IPS-20b (cell line): ENCODE measurements at regions not wholly inside any gene's neighbourhood (a gene's known extent, or its start where the extent isn't known, plus 50 kb on each side); places are given as distances from the start of the nearest gene placed in this dataset.
"Not testable (repeated sequence)": the region's sequence is repeated elsewhere in the genome, so short reads cannot be mapped to it uniquely, and the experiment has no call there.

Experiments used
- H3K27ac ChIP-seq: one replicate; pipeline ENCODE4 v1.5.1; 2013; ENCODE audit warnings: low read length
- H3K27me3 ChIP-seq: 2 replicates; pipeline ENCODE4 v1.6.1; 2013; ENCODE audit warnings: mild to moderate bottlenecking, low read length, inconsistent platforms; ENCODE audit not compliant: insufficient read depth
- H3K36me3 ChIP-seq: 2 replicates; pipeline ENCODE4 v1.6.1; 2013; ENCODE audit warnings: low read depth, mild to moderate bottlenecking, inconsistent platforms, low read length, moderate library complexity; ENCODE audit not compliant: insufficient read depth
- H3K4me1 ChIP-seq: 2 replicates; pipeline ENCODE4 v1.6.1; 2013; ENCODE audit warnings: mild to moderate bottlenecking, control low read depth, inconsistent platforms, low read length, moderate library complexity; ENCODE audit not compliant: insufficient read depth
- H3K4me3 ChIP-seq: 2 replicates; pipeline ENCODE4 v1.5.1; 2013; ENCODE audit warnings: mild to moderate bottlenecking, low read length, inconsistent platforms
- H3K9ac ChIP-seq: 2 replicates; pipeline ENCODE4 v1.6.1; 2013; ENCODE audit warnings: low read depth, mild to moderate bottlenecking, inconsistent platforms, low read length, moderate library complexity
- H3K9me3 ChIP-seq: 2 replicates; pipeline ENCODE4 v1.6.1; 2013; ENCODE audit warnings: mild to moderate bottlenecking, low read depth, low read length, inconsistent platforms; ENCODE audit not compliant: insufficient read depth

DNA sequence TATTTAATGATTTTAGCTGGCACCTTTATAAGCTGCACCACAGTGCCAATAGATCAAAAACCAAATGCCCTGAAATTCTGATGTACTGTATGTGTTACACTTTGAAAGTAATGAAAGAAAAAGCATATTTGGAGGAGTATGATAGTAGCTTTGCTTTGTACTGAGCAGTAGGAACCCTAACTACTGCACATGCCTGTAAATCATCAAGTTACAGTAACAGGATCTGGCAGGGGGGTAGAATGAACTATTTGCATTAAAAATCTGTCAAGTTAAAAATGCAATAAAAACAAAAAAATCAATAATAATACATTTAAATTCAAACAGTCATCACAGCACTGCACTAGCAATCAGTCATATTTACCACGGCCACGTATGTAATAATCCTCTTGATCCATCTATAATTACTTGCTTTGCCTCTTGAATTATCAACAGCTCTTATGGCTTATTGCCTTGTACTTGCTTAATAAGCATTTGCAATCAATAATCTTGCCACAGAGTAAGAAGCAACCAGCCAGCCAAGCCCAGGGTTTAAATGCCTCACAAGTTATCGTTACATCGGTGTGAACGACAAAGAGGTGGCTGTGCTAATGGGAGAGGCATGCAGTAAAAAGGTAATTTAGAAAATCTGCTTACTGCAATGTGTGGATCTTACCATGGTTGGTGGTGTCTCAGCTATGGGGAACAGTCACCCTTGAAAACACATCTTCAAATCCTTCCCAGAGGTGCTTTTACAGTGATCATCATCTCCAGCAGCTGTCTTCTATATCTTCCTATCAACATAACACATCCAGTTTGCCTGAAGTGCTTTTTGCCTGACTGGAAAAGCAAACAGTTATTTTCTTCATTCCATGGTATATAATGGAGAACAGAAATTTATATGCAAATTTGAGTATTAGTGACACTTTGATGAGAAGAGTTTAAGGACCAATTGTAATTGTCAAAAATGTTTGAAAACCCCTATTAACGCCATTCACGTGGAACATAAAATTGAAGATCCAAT, 1812.1 kb upstream of the ADGRL3 start:
- H3K27ac ChIP-seq, result no peak overlapping the region
- no peaks in the 10 kb centered on the region for H3K4me1 ChIP-seq
- no peaks in the 10 kb centered on the region for H3K9me3 ChIP-seq
- no peak overlapping the region for H3K4me3 ChIP-seq
- H3K9ac ChIP-seq, result no peak overlapping the region
- no peaks in the 10 kb centered on the region for H3K36me3 ChIP-seq
- H3K27me3 ChIP-seq, result no peaks in the 10 kb centered on the region

DNA sequence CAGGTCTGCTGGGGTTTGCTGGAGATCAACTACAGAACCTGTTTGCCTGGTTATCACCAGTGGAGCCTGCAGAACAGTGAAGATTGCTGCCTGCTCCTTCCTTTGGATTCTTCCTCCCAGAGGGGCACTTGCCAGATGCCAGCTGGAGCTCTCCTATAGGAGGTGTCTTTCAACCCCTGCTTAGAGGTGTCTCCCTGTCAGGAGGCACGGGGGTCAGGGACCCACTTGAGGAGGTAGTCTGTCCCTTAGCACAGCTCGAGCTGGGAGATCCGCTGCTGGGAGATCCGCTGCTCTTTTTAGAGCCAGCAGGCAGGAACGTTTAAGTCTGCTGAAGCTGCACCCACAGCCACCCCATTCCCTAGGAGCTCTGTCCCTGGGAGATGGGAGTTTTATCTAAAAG, 1806.3 kb upstream of the ADGRL3 start:
- Histone ChIP-seq H3K9me3 (no peaks in the 10 kb centered on the region), H3K27me3 (no peaks in the 10 kb centered on the region), H3K4me1 (no peaks in the 10 kb centered on the region), H3K36me3 (no peaks in the 10 kb centered on the region), H3K4me3 (no peak overlapping the region), H3K9ac (no peak overlapping the region), H3K27ac (no peak overlapping the region)

DNA sequence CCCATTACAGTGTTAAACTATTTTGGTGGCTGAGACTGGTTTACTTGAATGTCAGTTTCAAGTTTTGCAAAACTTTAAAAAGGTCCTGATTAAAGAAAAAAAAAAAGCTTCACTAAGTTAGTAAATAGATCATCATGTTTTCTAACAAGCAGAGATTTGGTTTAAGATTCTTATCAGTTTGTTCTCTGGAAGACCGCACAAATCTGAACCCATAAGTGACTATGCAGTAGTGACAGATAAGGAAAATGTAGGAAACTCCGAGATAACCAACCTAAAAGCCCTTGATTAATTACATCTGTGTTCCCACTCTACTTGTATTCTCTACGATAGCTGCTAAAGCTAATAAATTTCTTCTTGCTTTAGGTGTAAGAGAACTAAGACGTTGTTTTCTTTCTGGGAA, 1799.8 kb upstream of the ADGRL3 start:
- Histone ChIP-seq H3K27ac (no peak overlapping the region), H3K9ac (no peak overlapping the region), H3K9me3 (no peaks in the 10 kb centered on the region), H3K27me3 (no peaks in the 10 kb centered on the region), H3K36me3 (no peaks in the 10 kb centered on the region), H3K4me1 (no peaks in the 10 kb centered on the region), H3K4me3 (no peak overlapping the region)

DNA sequence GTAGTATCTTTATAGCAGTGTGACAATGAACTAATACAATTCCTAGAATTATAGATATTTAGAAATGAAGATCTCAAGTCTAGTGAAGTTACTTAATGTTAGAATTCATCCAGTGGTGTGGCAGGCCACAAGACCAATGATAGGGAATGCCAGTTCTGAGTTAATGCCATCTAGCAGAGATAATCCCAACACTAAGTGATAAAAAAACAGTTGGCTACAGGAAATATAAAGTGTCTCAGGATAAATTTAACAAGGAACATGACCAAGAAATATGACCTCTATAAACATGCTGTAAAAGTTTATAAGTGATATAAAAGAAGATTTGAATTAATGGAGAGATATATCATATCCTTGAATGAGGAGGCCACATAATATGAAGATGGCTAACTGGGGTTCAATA, 1790.5 kb upstream of the ADGRL3 start:
- Histone ChIP-seq H3K9ac (no peak overlapping the region), H3K9me3 (no peaks in the 10 kb centered on the region), H3K27ac (no peak overlapping the region), H3K36me3 (no peaks in the 10 kb centered on the region), H3K4me3 (no peak overlapping the region), H3K4me1 (no peaks in the 10 kb centered on the region), H3K27me3 (no peaks in the 10 kb centered on the region)

DNA sequence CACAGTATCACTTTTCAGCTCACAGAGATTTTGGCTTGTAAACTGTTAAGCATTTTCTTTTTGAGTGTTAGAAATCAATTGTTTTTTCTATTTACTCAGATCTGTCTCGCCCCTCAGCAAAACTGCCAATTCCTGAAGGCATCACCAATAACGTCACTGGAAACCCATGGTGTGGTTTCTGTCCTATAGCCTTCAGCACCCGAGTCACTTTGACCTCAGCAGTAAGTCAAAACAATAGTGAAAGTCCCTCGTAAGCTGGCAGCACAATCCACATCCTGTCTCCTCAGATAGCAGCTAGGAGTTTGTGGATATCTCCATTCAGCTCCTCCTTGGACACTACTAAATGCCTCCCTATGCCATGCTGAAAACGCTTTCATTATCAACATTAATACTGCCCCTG, 1787.4 kb upstream of the ADGRL3 start:
- H3K27me3 ChIP-seq, result no peaks in the 10 kb centered on the region
- no peaks in the 10 kb centered on the region; the same call in 1 of the 2 replicates for H3K4me1 ChIP-seq
- H3K4me3 ChIP-seq, result no peak overlapping the region
- H3K9me3 ChIP-seq, result no peaks in the 10 kb centered on the region
- no peaks in the 10 kb centered on the region for H3K36me3 ChIP-seq
- H3K27ac ChIP-seq, result no peak overlapping the region
- no peak overlapping the region for H3K9ac ChIP-seq

DNA sequence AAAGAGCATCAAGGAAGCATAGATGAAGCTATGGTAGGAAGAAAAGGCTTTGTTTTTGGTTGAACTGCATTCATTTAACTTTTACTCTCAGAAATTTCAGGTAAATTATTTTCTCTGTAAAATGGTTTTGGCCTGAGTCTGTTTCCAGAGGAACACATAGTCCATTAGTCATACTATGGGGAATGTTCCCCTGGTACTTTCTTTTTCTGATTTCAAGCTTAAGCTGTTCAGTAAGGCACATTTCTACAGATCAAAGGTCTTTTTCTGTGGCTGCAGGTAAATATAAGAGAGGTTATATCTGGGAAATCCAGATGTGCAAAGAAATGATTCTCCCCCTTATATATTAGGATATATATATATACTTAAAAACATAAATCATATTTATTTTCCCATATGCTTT, 1744.4 kb upstream of the ADGRL3 start:
- no peak overlapping the region for H3K4me3 ChIP-seq
- no peak overlapping the region for H3K9ac ChIP-seq
- no peak overlapping the region for H3K27ac ChIP-seq
- no peaks in the 10 kb centered on the region for H3K4me1 ChIP-seq
- no peaks in the 10 kb centered on the region for H3K36me3 ChIP-seq
- no peaks in the 10 kb centered on the region for H3K9me3 ChIP-seq
- H3K27me3 ChIP-seq, result no peaks in the 10 kb centered on the region

DNA sequence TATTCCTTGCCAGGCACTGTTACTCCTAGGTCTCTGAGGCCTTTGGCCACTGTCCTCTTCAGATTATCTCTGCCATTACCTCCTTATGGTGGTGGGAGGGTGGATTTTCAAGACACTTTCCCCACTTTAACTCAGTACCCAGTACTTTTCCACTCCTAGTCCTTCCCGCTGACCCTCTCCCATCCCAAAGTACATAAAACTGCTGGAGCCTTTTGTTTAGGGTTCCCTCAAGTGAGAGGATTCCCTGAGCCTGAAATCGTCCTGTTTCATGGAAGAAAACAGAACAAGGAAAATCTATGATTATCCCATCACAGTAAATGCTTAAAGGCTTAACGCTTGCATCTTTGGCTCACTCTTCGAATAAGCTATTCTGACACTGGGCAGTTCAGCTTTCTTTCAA, 1742.5 kb upstream of the ADGRL3 start:
- no peak overlapping the region for H3K27ac ChIP-seq
- H3K36me3 ChIP-seq, result no peaks in the 10 kb centered on the region

DNA sequence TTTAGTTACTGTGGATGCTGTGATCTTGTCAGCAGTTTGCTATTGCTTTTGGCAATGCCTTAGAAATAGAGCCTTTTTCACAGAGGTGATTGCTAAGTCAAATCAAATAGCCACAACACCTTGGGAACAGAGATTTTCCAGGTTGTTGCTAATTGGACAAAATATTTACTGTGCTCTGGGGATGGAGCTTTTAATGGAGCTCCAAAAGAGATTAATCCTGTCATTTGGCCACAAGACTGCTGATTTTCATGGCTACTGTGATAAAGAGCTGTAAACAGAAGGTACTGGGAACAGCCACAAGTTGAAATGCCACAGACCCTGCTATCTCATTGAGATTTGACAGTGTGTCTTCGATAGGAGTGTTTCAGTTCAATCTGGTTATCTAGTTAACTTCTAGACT, 1715.2 kb upstream of the ADGRL3 start:
- Histone ChIP-seq H3K9ac (no peak overlapping the region), H3K4me1 (no peaks in the 10 kb centered on the region), H3K4me3 (no peak overlapping the region), H3K9me3 (peaks cover 11% of the 10 kb centered on the region), H3K36me3 (no peaks in the 10 kb centered on the region), H3K27me3 (no peaks in the 10 kb centered on the region), H3K27ac (no peak overlapping the region)

More for the DNA sequence above, 1742.5 kb upstream of the ADGRL3 start:
- Histone ChIP-seq H3K4me3 (no peak overlapping the region), H3K27me3 (no peaks in the 10 kb centered on the region), H3K9me3 (no peaks in the 10 kb centered on the region), H3K9ac (no peak overlapping the region), H3K4me1 (no peaks in the 10 kb centered on the region)

DNA sequence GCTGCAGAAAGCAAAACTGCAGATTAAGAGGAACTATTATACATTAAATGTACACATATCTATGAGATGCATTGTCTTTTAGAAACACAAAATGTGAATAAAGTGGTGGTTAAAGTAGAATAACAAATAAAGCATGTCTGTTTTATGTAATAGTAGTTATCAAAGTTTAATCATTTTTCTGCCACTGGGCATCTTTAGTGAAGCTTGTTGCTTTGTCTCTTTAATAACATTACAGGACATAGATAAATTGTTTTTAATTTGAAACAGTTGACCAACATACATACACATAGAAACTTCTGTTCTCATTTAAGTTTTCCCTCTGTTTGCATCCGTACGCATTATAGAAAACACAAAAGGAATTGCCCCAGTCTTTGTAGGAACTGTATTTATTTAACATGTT, 1700.0 kb upstream of the ADGRL3 start:
- H3K27ac ChIP-seq, result no peak overlapping the region
- no peaks in the 10 kb centered on the region for H3K9me3 ChIP-seq
- no peak overlapping the region for H3K4me3 ChIP-seq
- no peaks in the 10 kb centered on the region for H3K27me3 ChIP-seq
- H3K4me1 ChIP-seq, result peaks cover 11% of the 10 kb centered on the region; the same call in 1 of the 2 replicates
- H3K36me3 ChIP-seq, result no peaks in the 10 kb centered on the region
- H3K9ac ChIP-seq, result no peak overlapping the region

DNA sequence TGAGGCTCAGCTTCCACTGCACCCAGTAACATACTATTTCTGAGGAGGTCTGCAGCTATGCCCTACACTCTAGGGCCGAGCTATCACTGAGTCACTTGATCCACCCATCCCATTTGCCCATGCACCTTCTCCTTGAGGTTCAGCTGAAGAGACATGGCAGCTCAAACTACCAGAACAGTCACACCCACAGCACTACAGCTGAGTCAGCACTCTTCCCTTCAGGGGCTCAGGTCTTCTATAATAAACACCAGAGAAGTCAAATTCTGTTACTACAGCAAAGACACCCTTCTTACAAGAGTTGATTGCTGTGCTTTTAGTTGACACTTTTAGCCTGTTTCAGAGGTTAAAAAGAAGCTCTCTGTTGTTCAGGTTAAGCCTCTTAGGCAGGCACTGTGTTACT, 1696.4 kb upstream of the ADGRL3 start:
- no peak overlapping the region for H3K4me3 ChIP-seq
- no peaks in the 10 kb centered on the region for H3K27me3 ChIP-seq
- no peak overlapping the region for H3K9ac ChIP-seq
- no peak overlapping the region for H3K27ac ChIP-seq
- peaks cover 11% of the 10 kb centered on the region; the same call in 1 of the 2 replicates for H3K4me1 ChIP-seq
- no peaks in the 10 kb centered on the region for H3K9me3 ChIP-seq
- no peaks in the 10 kb centered on the region for H3K36me3 ChIP-seq

DNA sequence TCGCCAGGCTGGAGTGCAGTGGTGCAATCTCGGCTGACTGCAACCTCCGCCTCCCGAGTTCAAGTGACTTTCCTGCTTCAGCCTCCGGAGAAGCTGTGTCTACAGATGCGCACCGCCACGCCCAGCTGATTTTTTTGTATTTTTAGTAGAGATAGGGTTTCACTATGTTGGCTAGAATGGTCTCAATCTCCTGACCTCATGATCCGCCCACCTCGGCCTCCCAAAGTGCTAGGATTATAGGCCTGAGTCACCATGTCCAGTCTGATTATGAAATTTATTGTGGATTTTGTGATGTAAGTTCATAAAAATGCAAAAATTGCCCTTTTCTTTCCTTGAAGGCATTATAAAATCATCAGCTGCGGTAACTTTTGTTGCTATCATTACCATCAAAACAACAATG, 1688.3 kb upstream of the ADGRL3 start:
- H3K4me3 ChIP-seq, H3K27me3 ChIP-seq, H3K27ac ChIP-seq, H3K9me3 ChIP-seq, H3K9ac ChIP-seq, H3K4me1 ChIP-seq, H3K36me3 ChIP-seq: not testable (repeated sequence)

DNA sequence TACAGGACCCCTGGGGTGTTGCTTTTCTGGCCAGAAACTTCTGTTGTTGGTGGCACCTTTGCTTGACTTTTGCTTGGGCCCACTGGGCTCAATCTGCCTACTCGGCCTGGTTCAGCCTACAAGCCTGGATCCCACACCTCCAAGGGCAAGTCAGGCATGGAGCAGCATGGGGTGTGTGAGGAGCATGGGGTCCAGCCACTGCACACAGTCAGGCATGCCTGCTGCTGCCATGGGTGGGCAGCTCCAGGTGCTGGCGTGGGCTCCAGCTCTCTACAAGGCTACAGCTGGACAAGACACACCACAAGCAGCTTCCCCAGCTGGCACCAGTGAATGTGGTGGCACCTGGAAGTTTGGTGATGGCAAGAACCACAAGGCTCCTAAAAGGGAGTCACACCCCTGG, 1683.1 kb upstream of the ADGRL3 start:
- no peaks in the 10 kb centered on the region for H3K4me1 ChIP-seq
- no peaks in the 10 kb centered on the region for H3K9me3 ChIP-seq
- H3K27me3 ChIP-seq, result no peaks in the 10 kb centered on the region
- H3K36me3 ChIP-seq, result no peaks in the 10 kb centered on the region
- no peak overlapping the region for H3K4me3 ChIP-seq
- H3K27ac ChIP-seq, result no peak overlapping the region
- no peak overlapping the region for H3K9ac ChIP-seq
